Left lobe of liver (tissue), 2 donors: ENCODE measurements at regions not wholly inside any gene's neighbourhood (a gene's known extent, or its start where the extent isn't known, plus 50 kb on each side); places are given as distances from the start of the nearest gene placed in this dataset.
"Not testable (repeated sequence)": the region's sequence is repeated elsewhere in the genome, so short reads cannot be mapped to it uniquely, and the experiment has no call there.

ENCODE experiments used
- ATAC-seq: fragments of 200-7000 bp; cut with Tn5 transposase; one replicate; pipeline ENCODE4 v1.9.1; 2020; ENCODE audit warnings: mild to moderate bottlenecking, moderate library complexity
- DNase-seq: peaks from one replicate; pipeline ENCODE4 v3.0.0-alpha.2; 2020; ENCODE audit warnings: low spot score
- donor health status: DM: no; HTN: no; CAD: no; lungs with moderate emphysema.
- donor health status: DM: no; HTN: yes; CAD: no.

DNA sequence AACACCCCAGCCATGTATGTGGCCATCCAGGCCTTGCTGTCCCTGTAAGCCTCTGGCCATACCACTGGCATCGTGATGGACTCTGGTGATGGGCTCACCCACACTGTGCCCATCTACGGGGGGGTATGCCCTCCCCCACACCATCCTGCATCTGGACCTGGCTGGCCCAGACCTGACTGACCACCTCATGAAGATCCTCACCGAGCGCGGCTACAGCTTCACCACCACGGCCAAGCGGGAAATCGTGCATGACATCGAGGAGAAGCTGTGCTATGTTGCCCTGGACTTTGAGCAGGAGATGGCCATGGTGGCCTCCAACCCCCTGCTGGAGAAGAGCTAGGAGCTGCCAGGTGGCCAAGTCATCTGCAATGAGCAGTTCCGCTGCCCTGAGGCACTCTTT is 80.4 kb upstream of the ZCCHC2 start:
- no peak for ATAC-seq

DNA sequence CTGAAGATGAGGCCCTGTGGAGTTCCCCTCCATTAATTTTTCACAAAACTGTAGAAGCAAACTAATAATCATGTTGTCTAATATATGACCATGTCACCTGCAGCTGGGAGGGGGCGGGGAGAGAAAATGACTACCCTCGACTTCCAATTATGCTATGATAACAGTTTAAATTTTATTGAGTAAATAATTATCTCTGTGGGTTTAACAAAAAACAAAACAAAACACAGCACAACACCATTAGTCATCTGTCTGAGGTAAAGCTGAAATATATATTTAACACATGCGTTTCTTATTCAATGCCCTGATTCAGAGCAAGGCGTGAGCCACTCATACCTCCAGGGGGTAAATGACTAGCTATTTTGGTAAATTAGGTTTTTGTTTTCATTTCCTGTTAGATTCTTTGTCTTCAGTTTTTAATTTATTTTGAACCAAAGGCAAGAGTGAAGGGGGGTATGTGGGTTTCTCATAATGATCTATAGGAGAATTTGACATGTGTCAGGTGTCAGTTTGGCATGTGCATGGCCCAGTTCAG is 77.4 kb upstream of the ZCCHC2 start:
- ATAC-seq, result no peak
- DNase-seq, result no peak

More for the DNA sequence above, 80.4 kb upstream of the ZCCHC2 start:
- DNase-seq, result no peak

DNA sequence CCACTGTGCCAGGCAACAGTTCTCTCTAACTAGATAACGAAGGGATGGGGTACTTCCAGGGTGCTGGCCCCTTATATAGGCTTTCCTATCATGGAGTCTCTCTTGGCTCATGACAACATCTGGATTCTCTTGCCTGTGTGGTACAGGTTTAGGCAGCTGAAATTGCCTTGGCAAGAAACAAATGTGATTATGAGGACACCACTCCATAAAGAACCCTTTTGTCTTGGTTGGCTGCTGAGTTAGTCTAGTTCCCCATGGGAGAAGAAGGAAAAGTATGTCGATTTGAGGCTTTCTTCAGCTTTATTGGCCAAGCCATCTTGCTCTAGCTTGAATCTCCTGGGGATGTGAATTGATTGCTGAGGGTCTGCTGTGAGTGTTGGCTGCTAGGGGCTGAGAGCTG is 76.3 kb upstream of the ZCCHC2 start:
- ATAC-seq (no peak), DNase-seq (no peak)

DNA sequence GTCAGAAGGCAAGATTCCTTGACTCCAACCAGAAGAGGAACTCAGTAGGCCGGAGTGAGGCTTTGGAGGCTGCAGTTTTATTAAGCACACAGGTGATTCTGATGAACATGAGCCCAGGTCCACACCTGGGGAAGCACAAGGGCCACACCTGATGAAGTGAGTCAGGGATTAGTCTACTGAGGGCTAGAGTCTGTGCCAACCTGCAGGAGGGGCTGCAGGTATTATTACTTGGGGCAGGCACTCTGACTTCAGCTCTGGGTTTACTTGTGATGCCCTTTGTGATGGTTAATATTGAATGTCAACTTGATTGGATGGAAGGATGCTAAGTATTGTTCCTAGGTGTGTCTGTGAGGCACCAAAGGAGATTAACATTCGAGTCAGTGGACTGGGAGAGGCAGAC is 75.2 kb upstream of the ZCCHC2 start:
- ATAC-seq (no peak), DNase-seq (no peak)

DNA sequence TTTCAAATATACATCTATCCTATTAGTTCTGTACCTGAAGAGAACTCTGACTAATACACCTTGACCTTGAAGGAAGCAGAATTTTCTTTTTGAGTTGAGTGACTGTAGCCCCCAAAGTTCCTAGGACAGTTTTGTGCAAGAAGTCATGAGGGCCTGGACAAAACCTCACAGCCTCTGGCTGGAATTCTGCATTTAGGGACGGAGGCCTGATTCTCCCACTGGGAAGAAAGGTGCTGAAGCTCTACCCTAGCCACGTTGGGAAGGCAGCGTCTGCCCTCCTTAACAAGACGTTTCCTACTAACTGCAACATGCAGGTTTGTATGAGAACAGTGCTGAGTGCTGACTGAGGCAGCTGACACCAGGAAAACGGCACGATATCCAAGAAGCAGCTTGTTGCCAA is 74.4 kb upstream of the ZCCHC2 start:
- no peak for ATAC-seq
- DNase-seq, result no peak

DNA sequence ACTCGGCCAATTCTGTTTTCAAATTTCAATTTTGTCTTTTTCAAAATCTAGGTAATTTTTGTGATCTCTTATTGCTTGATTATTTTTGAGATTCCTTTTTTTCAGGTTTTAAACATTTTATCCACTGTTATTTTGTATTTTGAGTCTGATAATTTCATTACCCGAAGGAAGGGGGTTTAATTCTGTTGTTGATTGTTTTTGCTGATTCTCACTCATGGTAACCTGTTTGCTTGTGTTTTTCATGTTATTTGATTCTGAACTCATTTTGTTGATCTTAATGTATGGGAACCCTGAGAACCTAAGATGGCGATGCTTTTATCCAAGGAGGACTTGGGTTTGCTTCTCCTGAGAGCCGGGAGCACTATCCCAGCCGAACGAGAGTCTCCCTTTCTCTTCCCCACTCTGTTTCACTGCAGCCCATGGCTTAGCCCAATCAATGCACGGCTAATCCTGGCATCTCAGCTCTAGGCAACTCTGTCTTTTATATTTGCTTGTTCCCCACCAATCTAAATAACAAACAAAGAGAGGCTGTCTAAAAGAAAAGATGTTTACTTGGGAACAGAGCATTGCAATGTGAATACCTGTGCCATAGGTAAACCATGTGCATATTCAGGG is 73.2 kb upstream of the ZCCHC2 start:
- ATAC-seq, result no peak
- DNase-seq, result no peak

DNA sequence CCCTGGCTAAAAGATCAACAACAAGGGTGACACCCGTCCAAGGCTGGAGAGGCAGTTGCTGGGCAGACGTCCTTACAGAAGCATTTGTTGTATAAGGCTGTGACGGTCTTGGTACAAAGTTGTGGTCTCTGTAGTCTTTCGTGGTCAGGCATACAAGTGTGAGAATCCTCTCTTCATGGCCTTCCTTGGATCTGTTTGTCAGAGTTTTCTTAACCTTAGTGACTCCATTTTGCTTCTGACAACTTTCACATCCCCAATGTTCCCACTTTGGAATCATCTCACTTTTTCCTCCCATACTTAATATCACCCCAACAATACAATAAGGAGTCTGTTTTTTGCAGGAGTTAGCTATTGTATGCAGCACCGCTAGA is 72.7 kb upstream of the ZCCHC2 start:
- DNase-seq (no peak), ATAC-seq (no peak)

DNA sequence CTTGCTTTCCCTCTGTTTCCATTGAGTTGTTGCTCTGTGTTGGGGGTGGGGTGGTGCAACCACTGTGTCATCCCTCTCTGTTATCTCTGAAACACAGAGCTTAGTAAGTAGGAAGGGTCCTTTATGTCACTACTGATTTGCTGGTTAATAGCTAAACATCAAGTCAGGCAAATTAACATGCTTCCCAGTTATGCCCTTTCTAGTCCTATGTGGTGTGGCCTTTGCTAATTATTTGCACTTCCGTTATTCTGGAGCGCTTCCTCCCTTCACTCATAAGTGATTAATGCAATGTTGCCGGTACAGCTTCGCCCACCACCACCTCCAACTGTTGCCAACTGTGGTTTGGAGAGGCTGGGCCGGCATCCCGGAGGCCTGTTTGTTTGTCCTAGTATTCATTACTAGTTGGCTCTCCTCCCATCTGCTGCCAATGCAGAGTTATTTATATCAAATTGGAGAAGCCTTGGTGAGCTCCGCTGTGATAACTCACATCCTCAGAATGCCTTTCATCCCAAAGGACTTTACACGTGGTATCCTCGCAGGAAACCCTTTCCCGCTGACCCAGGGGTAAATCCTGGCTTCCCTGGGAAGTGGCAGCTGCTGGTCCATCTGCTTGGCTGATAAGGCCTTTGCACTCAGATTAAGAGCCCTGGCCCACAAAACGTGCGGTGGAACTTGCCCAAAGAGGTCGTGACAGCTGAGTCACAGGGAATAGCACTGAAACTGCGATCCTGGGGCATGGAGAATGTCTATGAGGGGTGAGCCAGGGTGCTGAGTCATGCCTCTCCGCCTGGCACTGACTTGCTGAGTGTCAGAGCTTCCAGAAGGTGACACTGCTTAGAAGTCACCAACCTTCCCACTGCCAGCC is 72.0 kb upstream of the ZCCHC2 start:
- ATAC-seq (peak; percentile 78), DNase-seq (peak; percentile 92)

DNA sequence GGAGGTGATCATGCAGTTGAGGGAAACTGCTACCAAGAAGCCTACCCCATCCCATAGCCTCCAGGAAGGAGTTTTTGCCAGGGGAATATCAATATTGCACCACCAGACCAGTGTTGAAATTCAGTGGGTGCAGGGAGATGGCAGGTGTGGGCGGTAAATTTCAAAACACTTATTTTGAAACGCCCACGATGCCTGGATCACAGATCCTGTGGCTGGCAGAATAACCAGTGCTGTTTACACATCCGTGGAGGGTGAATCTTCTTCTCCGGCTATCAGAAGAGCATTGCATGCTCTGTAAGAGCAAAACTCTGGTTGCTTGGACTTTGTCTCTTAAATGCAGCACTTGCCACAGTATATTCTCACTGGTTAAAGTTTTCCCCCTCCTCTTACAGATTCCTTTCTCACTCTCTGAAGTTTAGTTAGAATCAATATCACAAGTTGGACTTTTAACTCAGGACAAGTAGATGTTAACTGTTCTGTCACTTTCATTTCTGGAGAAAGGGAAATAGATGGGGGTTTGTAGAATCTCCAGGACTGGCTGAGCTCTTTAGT is 70.5 kb upstream of the ZCCHC2 start:
- peak; percentile 76 for ATAC-seq
- DNase-seq, result peak; percentile 90

DNA sequence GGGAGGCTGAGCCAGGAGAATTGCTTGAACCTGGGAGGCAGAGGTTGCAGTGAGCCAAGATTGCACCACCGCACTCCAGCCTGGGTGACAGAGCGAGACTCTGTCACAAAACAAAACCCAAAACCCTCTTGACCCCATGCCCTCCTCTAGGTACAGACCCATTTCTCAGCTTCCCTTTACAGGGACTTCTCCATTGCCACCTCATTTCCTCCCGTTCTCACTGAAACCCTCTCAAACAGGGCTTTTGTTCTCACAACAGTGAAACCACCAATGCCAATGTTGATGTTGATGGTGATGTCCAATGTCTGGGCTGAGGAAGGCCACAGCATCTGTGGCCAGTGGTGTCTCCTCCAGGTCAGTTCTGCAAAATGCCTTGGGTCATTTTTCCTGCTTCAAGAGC is 69.0 kb upstream of the ZCCHC2 start:
- ATAC-seq (no peak), DNase-seq (no peak)

DNA sequence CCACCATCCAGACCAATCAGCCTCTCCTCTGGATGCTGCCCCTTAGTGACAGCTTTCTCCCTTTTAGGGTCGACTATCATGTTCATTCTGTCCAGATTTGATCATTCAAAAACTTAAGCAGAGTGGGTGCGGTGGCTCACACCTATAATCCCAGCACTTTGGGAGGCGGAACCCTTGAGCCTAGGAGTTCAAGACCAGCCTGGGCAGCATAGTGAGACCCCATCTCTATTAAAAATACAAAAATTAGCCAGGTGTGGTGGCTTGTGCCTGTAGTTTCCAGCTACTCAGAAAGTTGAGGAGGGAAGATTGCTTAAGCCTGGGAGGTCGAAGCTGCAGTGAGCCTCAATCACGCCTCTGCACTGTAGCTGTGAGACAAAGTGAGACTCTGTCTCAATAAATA is 68.3 kb upstream of the ZCCHC2 start:
- DNase-seq (no peak), ATAC-seq (no peak)

DNA sequence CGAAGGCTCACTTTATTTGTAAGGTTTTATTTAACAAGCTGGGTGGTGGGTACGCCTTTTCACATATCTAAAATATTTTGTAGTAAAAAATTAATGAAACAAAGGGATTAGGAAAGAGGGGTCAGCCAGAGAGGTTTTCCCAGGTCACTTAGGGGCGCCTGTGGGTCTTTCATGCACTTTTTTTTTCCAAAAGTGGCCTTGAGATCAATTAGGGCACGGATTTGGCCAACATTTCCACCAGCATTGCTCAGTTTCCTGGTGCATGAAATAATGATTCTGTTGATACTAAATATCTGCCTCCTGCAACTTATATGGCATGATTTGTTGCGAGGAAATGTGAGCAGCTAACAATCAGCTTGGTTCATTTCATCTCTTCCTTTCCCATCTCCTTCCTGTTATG is 67.6 kb upstream of the ZCCHC2 start:
- no peak for ATAC-seq
- no peak for DNase-seq

DNA sequence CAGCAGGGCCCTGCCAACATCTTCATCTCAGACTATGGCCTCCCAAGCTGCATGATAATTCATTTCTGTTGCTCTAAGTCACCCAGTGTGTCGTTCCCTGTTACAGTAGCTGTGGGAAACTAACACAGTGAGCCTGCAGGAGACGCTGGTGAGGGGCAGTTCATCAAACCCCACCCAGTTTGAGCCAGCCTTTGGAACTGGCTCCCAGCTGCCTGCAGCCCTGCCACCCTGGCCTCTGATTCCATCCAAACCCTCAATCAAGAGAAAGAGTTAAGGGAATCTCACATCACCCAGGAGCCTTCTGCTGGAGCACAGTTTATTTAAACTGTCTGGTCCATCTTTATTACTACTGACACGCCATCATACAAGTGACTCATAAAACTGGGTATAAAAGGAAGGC is 64.9 kb upstream of the ZCCHC2 start:
- no peak for DNase-seq
- ATAC-seq, result no peak

DNA sequence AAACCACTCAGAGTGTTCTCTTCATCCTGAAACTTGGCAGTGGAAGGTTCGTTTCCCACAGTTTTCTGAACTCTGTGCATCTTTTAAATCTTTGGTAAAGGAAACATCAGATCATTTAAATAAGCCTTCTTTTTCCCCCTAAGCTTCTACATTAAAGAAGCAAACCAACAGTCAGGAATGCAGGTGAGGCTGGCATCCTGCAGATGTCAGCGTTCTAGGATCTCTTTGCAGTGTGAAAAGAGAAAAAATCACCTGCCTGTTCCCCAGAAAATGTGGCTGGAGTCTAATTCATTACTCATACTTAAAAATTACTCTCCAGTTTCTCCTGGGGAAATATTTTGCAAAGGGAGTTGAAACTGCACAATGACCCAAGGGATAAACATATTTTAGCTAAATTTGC is 64.5 kb upstream of the ZCCHC2 start:
- DNase-seq (no peak), ATAC-seq (no peak)

DNA sequence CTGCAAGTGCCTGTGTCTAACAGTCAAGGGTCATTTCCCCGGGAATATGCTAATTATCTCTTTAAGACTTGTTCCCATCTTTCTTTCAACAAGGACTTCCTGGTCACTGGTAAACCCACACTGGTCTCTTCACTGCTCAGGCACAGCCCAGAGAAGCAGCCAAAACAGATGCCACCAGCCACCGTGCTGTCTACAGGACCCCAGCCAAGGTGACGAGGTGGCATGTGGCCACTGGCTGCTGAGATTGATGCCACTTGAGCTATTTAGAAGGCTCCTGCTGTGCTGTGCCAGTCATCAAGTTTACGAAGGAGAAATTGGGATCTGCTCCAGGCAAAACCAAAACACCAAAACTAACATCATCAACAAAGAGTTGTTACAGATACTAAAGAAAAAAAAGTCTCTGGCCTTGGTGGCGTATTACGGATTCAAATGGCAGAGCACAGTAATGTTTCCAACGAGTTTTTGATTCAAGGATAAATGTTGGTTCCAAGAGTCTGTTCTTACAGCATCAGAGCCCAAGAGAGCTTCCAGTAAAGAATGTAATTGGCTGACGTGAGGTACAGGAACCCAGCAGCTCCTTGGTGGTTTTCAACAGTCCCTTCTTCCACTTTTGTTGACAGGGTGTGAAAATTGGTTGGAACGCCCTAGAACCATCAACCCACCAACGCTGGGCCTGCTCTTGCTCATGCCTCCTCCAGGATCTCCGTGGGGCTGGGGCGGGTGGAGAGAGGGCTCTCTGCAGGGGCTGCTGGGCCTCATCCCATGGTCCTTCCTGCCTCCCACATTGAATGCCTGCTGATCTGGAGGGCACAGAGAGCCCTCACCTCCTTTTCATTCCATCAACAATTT is 63.7 kb upstream of the ZCCHC2 start:
- ATAC-seq, result peak; percentile 53
- no peak for DNase-seq

DNA sequence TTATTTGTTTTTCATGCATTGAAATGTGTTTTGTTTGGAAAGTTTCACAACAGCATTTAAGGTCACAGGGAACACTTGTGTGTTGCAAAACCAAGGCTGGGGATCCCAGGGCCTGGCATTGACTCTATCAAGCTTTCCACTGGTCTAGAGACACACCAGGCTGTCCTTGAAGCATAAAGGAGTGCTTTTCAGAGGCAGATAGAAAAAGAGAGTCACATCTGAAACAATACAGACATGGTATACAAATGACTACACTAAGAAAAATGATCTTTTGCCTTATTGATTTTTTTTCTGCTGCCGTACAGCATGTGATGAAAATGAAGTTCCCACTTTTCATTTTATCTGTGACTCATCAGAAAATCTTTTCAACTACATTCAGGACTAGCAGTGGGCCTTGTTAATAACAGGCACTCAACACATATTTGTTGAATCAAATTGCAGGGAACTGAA is 61.9 kb upstream of the ZCCHC2 start:
- DNase-seq (peak; percentile 77), ATAC-seq (peak; percentile 92)

DNA sequence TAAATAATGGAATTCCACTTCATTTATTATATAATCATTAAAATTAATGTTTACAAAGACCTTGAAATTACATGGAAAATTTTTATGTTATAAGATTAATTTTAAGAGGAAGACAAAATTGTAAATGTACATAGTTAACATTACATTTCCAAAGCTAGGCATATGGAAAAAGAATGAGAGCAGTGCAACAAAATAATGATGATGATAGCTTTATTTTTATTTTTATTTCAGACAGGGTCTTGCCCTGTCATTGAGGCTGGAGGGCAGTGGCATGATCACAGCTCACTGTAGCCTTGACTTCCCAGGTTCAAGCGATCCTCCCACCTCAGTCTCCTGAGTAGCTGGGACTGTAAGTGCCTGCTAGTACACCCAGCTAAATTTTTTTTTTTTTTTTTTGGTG is 61.2 kb upstream of the ZCCHC2 start:
- DNase-seq (no peak), ATAC-seq (no peak)

DNA sequence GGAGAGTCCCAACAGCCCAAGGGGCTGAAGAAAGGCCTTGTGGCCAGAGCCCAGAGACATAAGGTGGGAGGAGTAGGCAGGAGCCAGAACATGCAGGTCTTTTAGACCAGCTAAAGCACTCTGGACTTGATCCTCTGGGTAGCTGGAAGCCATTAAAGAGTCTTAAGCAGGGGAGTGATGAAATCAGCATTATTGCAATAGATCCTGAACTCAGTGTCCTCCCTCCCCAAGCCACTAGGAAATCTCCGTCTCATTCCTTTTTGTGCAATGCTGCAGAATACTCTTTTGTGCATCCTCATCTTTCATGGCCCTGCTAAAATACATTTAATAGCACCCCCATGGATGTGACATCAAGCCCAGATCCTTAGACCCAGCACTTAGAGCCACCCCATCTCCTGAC is 58.6 kb upstream of the ZCCHC2 start:
- DNase-seq (no peak), ATAC-seq (no peak)

DNA sequence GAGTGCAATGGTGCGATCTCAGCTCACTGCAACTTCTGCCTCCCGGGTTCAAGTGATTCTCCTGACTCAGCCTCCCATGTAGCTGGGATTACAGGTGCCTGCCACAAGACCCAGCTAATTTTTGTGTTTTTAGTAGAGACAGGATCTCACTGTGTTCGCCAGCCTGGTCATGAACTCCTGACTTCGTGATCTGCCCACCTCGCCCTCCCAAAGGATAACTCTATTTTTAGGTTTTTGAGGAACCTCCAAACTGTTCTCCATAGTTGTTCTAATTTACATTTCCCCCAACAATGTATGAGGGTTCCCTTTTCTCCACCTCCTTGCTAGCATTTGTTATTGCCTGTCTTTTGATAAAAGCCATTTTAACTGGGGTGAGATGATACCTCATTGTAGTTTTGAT is 53.7 kb upstream of the ZCCHC2 start:
- not testable (repeated sequence) for ATAC-seq, DNase-seq
